GM21515 (cell line): ENCODE measurements at regions not wholly inside any gene's neighbourhood (a gene's known extent, or its start where the extent isn't known, plus 50 kb on each side); places are given as distances from the start of the nearest gene placed in this dataset.
"Not testable (repeated sequence)": the region's sequence is repeated elsewhere in the genome, so short reads cannot be mapped to it uniquely, and the experiment has no call there.

ENCODE experiments used
- ATAC-seq: cut with Tn5 transposase; IDR thresholded peaks from one replicate; pipeline ENCODE4 v1.9.1; 2021; ENCODE audit not compliant: unreplicated experiment

- no peak for ATAC-seq
Measured at GRCh38 chr2:122680662-122681061, 925.2 kb downstream of the TSN start.

DNA sequence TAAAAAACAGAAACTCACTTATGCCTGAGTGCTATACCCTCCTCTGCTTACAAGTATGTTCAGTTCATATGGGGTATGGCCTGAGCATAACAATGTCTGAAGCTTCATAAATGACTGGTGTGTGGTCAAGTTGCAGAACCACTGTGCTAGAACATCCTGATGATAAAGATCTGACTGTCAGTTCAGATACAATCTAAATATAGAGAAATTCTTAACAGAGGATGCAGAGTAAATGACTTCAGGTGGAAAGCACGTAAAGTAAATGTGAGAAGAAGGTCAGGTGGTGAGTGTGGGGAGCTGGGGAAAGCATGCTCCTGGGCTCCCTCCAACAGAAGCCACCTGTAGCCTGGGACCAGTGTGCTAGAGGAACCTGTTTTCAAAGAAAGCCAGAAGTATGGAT, 926.2 kb downstream of the TSN start:
- no peak for ATAC-seq

GRCh38 chr2:122682356-122682755, 926.9 kb downstream of the TSN start:
- ATAC-seq: no peak

- no peak for ATAC-seq
Measured at GRCh38 chr2:122683018-122683417, 927.6 kb downstream of the TSN start.

- ATAC-seq: no peak
Measured at GRCh38 chr2:122692400-122693083, 937.1 kb downstream of the TSN start.

GRCh38 chr2:122697415-122697814, 942.0 kb downstream of the TSN start:
- ATAC-seq: no peak

- ATAC-seq: no peak
Measured at GRCh38 chr2:122703676-122704075, 948.2 kb downstream of the TSN start.

DNA sequence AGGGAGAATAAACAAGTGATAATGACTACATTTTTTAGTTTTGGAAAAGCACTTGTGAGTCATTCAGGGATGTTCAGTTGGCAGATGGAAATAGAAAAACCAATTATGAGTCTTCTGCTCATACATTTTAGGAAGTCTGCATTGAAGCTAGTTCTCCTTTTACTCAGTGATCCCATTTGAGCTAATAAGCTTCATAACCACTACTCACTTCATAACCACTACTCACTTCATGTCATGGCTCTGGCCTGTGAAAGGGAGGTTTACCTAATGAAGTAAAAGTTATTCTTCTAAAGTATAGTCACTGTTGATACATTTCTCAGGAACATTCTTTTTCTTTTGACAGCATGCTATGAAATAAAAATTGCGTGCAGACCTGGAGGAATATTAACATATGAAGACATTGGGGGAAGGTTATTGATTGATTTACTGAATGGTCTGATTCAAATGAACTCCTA, 948.7 kb downstream of the TSN start:
- ATAC-seq: no peak

- ATAC-seq: no peak
Measured at GRCh38 chr2:122705746-122706145, 950.3 kb downstream of the TSN start.

DNA sequence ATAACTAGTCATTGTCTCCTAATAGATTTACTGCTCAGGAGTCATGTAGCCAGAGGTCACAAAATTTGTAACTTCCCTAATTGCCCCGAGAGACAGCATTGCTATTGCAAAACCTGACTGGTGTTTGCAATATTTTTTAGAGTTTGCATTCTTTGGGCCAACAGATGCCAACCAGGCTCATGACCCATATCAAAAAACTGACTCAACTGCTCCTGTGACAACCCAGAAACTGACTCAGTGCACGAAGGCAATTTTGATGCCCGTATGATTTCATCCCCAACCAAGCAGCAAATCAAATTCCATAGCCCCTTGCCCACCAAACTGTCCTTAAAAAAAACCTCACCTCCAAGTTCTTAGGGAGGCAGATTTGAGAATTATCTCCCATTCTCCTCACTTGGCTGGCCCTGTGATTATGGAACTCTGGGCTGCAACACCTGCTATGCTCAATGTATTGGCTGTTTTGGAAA, 951.3 kb downstream of the TSN start:
- no peak for ATAC-seq

- ATAC-seq: peak; percentile 41
Measured at GRCh38 chr2:122707224-122707824, 951.9 kb downstream of the TSN start.

- no peak for ATAC-seq
Measured at GRCh38 chr2:122710049-122710448, 954.6 kb downstream of the TSN start.

DNA sequence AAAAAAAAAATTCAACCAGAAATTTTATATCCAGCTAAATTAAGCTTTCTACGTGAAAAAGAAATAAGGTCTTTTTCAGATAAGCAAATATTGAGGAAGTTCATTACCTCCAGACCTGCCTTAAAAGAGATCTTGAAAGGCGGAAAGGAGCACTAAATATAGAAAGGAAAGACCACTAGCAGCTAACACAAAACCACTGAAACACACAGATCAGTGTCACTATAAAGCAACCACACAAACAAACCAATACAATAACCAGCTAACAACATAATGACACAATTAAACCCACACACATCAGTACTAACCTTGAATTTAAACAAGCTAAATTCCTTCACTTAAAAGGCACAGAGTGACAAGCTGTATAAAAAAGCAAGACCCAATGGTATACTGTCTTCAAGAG, 958.3 kb downstream of the TSN start:
- no peak for ATAC-seq

GRCh38 chr2:122720822-122721221, 965.4 kb downstream of the TSN start:
- not testable (repeated sequence) for ATAC-seq

DNA sequence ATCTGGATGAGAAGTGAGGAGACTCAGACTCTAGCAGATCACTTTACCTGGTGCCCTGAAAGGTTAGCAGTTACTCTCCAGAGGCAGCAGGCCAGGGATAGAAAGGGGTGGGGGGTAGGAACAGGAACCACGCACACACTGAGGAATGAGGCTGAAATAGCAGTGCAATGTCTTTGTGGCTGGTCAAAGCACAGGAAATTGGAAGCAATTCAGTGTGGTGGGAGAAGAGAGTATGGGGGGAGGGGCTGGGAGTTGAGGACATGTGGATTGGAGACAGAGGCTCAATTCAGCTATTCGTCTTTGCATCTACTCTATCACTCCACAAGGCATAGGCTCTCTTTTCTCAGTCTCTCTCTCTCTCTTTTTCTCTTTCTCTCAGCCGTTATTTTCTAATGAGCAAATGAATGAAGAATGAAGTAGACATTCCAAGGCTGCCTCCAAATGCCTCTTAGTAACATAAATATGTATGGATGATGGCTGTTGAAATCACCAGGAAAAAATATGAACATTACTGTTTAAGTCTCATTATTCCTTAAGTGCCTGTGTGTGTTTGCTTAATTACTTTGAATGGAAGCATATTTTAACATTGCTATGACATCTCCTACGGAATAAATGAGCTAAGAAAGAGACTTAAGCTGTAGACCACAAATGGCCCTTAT, 979.4 kb downstream of the TSN start:
- no peak for ATAC-seq

GRCh38 chr2:122736279-122736678, 980.8 kb downstream of the TSN start:
- no peak for ATAC-seq

GRCh38 chr2:122737429-122738077, 982.1 kb downstream of the TSN start:
- ATAC-seq: peak; percentile 64

GRCh38 chr2:122739732-122740593, 984.5 kb downstream of the TSN start:
- ATAC-seq: no peak

DNA sequence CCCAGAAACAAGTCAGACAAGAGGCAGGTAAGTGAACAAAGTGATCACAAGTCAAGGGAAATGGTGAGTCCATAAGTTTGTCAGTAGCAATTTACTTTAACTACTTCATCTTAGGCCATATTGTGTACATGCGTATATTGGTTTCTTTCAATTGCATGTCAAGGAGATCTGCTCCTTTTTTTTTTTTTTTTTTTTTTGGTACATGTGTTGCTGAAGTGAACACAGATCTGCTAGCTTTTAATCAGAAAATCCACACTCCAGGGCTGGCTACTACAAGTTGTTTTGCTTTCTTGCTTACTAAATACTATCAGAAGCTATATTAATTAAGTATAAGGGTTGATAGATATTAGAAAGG, 985.1 kb downstream of the TSN start:
- no peak for ATAC-seq

GRCh38 chr2:122741403-122741802, 986.0 kb downstream of the TSN start:
- ATAC-seq: no peak
